MM.1S (cell line): ENCODE measurements at regions not wholly inside any gene's neighbourhood (a gene's known extent, or its start where the extent isn't known, plus 50 kb on each side); places are given as distances from the start of the nearest gene placed in this dataset.

Experiments used
- DNase-seq: peaks from one replicate; pipeline ENCODE4 v3.0.0-alpha.2; 2015
- H2AFZ ChIP-seq: fragments of 300-600 bp; sonication (generic); 2 replicates; pipeline ENCODE4 v1.6.0; 2016; ENCODE audit warnings: antibody characterized with exemption, low read length
- H3F3A ChIP-seq: fragments of 300-600 bp; sonication (generic); 2 replicates; pipeline ENCODE4 v1.6.1; 2016; ENCODE audit warnings: mild to moderate bottlenecking, antibody characterized with exemption, low read length, moderate library complexity, mixed read lengths; ENCODE audit not compliant: insufficient read depth
- H3K27ac ChIP-seq: fragments of 300-600 bp; sonication (generic); 2 replicates; pipeline ENCODE4 v1.5.1; 2016; ENCODE audit warnings: mild to moderate bottlenecking, low read length
- H3K27me3 ChIP-seq: fragments of 300-600 bp; sonication (generic); replicated peaks from 2 replicates; pipeline ENCODE4 v1.6.0; 2016; ENCODE audit warnings: low read length; ENCODE audit not compliant: insufficient read depth
- H3K36me3 ChIP-seq: fragments of 300-600 bp; sonication (generic); replicated peaks from 2 replicates; pipeline ENCODE4 v1.6.1; 2016; ENCODE audit warnings: mild to moderate bottlenecking, low read length, mixed read lengths; ENCODE audit not compliant: insufficient read depth
- H3K4me1 ChIP-seq: fragments of 300-600 bp; sonication (generic); 2 replicates; pipeline ENCODE4 v1.6.1; 2016; ENCODE audit warnings: low read length, mixed read lengths
- H3K4me2 ChIP-seq: fragments of 300-600 bp; sonication (generic); 2 replicates; pipeline ENCODE4 v1.6.0; 2016; ENCODE audit warnings: low read depth, low read length
- H3K4me3 ChIP-seq: fragments of 300-600 bp; sonication (generic); 2 replicates; pipeline ENCODE4 v1.5.1; 2016; ENCODE audit warnings: low read length, mixed read lengths
- H3K79me2 ChIP-seq: fragments of 300-600 bp; sonication (generic); 2 replicates; pipeline ENCODE4 v1.6.1; 2016; ENCODE audit warnings: mixed run types, low read length, mixed read lengths
- H3K9ac ChIP-seq: fragments of 300-600 bp; sonication (generic); 2 replicates; pipeline ENCODE4 v1.6.1; 2016; ENCODE audit warnings: low read length, mixed read lengths
- H3K9me2 ChIP-seq: fragments of 300-600 bp; sonication (generic); replicated peaks from 2 replicates; pipeline ENCODE4 v1.6.1; 2016; ENCODE audit warnings: mild to moderate bottlenecking, low read length, mixed read lengths; ENCODE audit not compliant: insufficient read depth
- H3K9me3 ChIP-seq: fragments of 300-600 bp; sonication (generic); replicated peaks from 2 replicates; pipeline ENCODE4 v1.6.1; 2016; ENCODE audit warnings: mild to moderate bottlenecking, low read length, mixed read lengths; ENCODE audit not compliant: insufficient read depth
- H4K20me1 ChIP-seq: fragments of 300-600 bp; sonication (generic); 2 replicates; pipeline ENCODE4 v1.6.1; 2016; ENCODE audit warnings: mild to moderate bottlenecking, low read length, moderate library complexity, mixed read lengths; ENCODE audit not compliant: insufficient read depth
- EZH2 ChIP-seq: fragments of 300-600 bp; sonication (generic); optimal IDR thresholded peaks from 2 replicates; pipeline ENCODE3; 2017; ENCODE audit warnings: low read depth, mild to moderate bottlenecking, antibody characterized with exemption, low read length, mixed read lengths
- EZH2phosphoT487 ChIP-seq: fragments of 300-600 bp; sonication (generic); IDR thresholded peaks from 2 replicates; pipeline ENCODE4 v1.6.1; 2018; ENCODE audit warnings: antibody characterized with exemption, low read length
- TF ChIP-seq, protein P1 (sequence below): fragments of 300-600 bp; sonication (generic); IDR thresholded peaks from 2 replicates; pipeline ENCODE4 v1.5.1; 2016; ENCODE audit warnings: antibody characterized with exemption, low read length, mixed read lengths

DNA sequence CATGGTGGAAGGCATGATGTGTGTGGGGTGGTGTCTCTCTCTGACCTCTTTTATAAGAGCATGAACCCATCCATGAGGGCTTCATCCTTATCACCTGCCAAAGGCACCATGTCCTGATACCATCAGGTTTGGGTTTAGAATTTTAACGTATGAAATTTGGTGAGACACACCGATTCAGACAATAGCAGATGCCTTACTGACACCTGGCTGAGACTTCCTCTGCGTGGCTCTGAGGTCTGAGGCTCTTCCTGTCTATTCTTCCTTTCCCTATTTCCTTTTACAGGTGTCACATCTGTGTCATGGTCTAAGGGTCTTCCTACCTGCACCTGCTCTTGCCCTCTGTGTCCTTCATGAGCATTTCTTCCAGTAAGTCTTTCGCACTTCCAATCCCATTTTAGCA lies 320.7 kb upstream of the CLNK start:
- no peak overlapping the region for H3K4me3 ChIP-seq
- no peak overlapping the region for H3K9ac ChIP-seq
- no peaks in the 10 kb centered on the region for H3K9me2 ChIP-seq
- TF ChIP-seq EZH2, result no peak
- no peak for TF ChIP-seq EZH2phosphoT487
- TF ChIP-seq, protein P1, sequence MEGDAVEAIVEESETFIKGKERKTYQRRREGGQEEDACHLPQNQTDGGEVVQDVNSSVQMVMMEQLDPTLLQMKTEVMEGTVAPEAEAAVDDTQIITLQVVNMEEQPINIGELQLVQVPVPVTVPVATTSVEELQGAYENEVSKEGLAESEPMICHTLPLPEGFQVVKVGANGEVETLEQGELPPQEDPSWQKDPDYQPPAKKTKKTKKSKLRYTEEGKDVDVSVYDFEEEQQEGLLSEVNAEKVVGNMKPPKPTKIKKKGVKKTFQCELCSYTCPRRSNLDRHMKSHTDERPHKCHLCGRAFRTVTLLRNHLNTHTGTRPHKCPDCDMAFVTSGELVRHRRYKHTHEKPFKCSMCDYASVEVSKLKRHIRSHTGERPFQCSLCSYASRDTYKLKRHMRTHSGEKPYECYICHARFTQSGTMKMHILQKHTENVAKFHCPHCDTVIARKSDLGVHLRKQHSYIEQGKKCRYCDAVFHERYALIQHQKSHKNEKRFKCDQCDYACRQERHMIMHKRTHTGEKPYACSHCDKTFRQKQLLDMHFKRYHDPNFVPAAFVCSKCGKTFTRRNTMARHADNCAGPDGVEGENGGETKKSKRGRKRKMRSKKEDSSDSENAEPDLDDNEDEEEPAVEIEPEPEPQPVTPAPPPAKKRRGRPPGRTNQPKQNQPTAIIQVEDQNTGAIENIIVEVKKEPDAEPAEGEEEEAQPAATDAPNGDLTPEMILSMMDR, result no peak
- peaks cover 16% of the 10 kb centered on the region for H3K4me1 ChIP-seq
- DNase-seq, result peak; percentile 66
- H3K79me2 ChIP-seq, result no peaks in the 10 kb centered on the region
- H3K27me3 ChIP-seq, result no peaks in the 10 kb centered on the region
- H3K27ac ChIP-seq, result peak overlapping the region; percentile 48; the same call in 1 of the 2 replicates
- no peaks in the 10 kb centered on the region for H3K9me3 ChIP-seq
- H4K20me1 ChIP-seq, result no peaks in the 10 kb centered on the region
- peak overlapping the region; percentile 39; the same call in 1 of the 2 replicates for H2AFZ ChIP-seq
- no peaks in the 10 kb centered on the region for H3K36me3 ChIP-seq
- no peaks in the 10 kb centered on the region for H3F3A ChIP-seq
- peak overlapping the region; percentile 27; the same call in 1 of the 2 replicates for H3K4me2 ChIP-seq

GRCh38 chr4:11004818-11005217 lies 320.2 kb upstream of the CLNK start:
- peak overlapping the region; percentile 48; the same call in 1 of the 2 replicates for H3K27ac ChIP-seq
- H3K9me3 ChIP-seq, result no peaks in the 10 kb centered on the region
- H3K4me2 ChIP-seq, result peak overlapping the region; percentile 27; the same call in 1 of the 2 replicates
- no peak overlapping the region for H3K4me3 ChIP-seq
- no peaks in the 10 kb centered on the region for H4K20me1 ChIP-seq
- no peaks in the 10 kb centered on the region for H3K27me3 ChIP-seq
- H2AFZ ChIP-seq, result peak overlapping the region; percentile 39; the same call in 1 of the 2 replicates
- H3K9ac ChIP-seq, result no peak overlapping the region
- H3K79me2 ChIP-seq, result no peaks in the 10 kb centered on the region
- H3K9me2 ChIP-seq, result no peaks in the 10 kb centered on the region
- no peaks in the 10 kb centered on the region for H3F3A ChIP-seq
- H3K36me3 ChIP-seq, result no peaks in the 10 kb centered on the region
- H3K4me1 ChIP-seq, result peaks cover 16% of the 10 kb centered on the region
- DNase-seq, result no peak
- TF ChIP-seq, protein P1, result no peak
- no peak for TF ChIP-seq EZH2phosphoT487
- no peak for TF ChIP-seq EZH2

DNA sequence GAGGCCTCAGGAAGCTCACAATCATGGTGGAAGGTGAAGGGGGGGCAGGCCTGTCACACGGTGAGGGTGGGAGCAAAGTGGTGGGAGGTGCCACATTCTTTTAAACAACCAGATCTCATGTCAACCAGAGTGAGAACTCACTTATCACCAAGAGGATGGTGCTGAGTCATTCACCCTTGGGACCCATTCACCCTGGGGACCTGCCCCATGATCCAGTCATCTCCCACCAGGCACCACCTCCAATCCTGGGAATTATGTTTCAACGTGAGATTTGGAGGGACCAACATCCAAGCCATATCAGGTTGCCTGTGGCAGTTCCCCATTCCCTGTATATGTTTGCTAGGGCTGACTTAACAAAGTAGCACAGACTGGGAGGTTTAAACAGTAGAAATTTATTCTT lies 318.4 kb upstream of the CLNK start:
- no peak overlapping the region for H3K4me2 ChIP-seq
- no peaks in the 10 kb centered on the region for H4K20me1 ChIP-seq
- no peak for DNase-seq
- TF ChIP-seq, protein P1, result no peak
- TF ChIP-seq EZH2 (no peak), EZH2phosphoT487 (no peak)
- no peak overlapping the region for H3K9ac ChIP-seq
- H3K4me3 ChIP-seq, result no peak overlapping the region
- no peaks in the 10 kb centered on the region for H3K9me3 ChIP-seq
- no peaks in the 10 kb centered on the region for H3K79me2 ChIP-seq
- no peaks in the 10 kb centered on the region for H3K36me3 ChIP-seq
- no peak overlapping the region for H3K27ac ChIP-seq
- no peaks in the 10 kb centered on the region for H3K9me2 ChIP-seq
- H3K27me3 ChIP-seq, result no peaks in the 10 kb centered on the region
- no peak overlapping the region for H2AFZ ChIP-seq
- no peaks in the 10 kb centered on the region for H3F3A ChIP-seq
- H3K4me1 ChIP-seq, result peaks cover 19% of the 10 kb centered on the region
